SHP77 treated with DMSO at 0.1 percent for 48 hours (cell line): ENCODE measurements at regions not wholly inside any gene's neighbourhood (a gene's known extent, or its start where the extent isn't known, plus 50 kb on each side); places are given as distances from the start of the nearest gene placed in this dataset.
A peak's percentile ranks its signal among the peaks of the same experiment; 100 is the strongest.

Experiments used
- DNase-seq: peaks from one replicate; lab custom pipeline; 2025; lab: John Stamatoyannopoulos, UW

GRCh38 chr5:115072266-115073064, 97.2 kb downstream of the TRIM36 start:
- no peak for DNase-seq

DNA sequence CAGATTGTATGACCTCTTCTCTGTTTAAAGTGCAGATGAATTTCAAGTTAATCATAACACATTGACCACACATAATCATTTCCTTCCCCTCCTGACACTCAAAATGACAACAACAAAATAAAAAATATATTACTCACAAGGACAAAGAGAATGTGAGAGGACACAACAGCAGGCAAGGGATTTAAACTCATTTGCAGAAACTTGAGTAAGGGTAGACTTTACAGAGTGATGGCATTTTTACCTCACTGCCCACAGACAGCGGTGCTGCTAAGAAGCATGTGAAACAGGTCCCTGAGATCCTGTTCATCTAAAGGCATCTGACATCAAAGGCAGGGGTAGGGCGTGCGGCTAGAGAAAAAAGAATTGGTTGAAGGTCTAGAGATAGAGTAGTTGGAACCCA, 99.0 kb downstream of the TRIM36 start:
- DNase-seq = no peak

GRCh38 chr5:115069087-115069968, 100.4 kb downstream of the TRIM36 start:
- no peak for DNase-seq

DNA sequence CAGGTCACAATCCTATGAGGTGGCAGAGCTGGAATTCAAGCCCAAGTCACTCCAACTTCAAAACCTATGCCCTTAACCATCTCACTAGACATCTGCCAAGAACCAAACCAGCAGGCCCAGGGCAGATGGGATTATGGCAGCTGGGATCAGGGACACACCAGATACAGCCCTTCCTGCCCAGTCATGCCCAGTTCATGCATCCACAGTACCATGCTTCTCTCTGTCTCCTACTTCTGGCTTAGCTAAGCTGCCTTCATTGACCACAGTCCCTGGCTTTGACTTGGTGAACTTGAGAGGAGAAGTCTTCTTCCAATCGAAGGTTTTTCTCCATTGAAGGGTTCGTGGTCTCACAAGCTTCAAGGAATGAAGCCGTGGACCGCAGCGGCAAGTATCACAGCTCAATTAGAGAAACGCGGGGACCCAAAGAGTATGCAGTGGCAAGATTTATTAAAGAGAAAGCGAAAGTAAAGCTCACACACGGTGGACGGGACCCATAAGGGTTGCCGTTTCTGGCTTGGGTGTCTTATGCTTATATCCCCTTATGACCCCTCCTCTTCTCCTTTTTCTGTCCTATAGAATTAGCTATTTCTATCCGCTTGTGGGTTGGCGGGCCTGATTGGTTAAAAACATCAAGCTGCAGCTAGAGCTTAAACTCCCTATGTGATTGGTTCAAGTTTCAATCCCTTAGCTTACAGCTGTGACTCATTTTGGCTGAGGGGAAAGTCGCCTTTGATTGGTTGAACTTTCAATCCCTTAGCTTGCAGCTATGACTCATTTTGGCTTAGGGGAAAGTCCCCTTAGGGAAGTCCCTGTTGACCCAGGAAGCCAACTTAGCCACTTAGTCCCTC, 101.2 kb downstream of the TRIM36 start:
- DNase-seq = peak; percentile 43

GRCh38 chr5:115064380-115064779, 105.3 kb downstream of the TRIM36 start:
- DNase-seq = no peak

DNA sequence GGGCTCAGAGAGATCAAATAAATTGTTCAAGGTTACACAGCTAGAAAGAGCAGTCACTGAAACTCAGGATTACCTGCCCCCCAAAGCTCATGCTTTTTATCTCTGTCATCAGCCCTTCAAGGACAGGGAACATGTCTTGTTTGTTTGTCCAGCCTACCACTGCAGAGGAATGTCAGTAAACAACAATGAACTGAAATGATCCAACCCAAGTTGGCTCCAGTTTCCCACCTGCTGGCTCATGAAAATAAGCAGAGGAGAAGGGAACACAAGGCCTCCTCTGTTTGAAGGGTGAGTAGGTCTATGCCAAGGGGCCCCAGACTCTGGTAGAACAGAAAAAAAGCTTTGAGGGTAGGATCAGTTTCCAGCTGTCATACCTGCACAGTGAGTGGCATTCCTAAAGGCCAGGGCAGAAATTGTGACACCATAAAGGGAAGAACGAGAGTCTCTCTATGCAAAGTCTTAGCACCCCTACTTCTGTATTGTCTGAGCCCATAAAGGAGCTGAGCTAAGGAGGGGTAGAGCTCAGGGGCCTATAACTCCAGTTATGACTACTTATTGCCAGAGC, 115.2 kb downstream of the TRIM36 start:
- no peak for DNase-seq

DNA sequence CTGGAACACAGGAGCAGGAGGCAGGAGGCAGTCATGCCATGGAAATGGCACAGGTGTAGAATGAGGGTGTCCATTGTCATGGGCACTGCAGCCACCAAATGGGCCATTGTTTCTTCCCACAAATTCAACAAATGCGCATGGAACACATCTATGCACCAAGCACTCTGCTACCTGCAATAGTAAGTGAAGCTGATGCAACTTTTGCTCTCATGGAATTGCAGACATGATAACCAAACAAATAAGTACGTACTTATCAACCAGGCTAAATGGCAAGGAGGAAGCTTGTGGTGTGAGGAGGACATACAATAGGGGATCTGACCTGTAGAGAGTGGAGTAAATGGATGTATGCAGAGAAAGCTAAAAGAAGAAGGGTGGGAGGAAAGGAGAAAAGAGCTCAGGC, 116.8 kb downstream of the TRIM36 start:
- DNase-seq = no peak

DNA sequence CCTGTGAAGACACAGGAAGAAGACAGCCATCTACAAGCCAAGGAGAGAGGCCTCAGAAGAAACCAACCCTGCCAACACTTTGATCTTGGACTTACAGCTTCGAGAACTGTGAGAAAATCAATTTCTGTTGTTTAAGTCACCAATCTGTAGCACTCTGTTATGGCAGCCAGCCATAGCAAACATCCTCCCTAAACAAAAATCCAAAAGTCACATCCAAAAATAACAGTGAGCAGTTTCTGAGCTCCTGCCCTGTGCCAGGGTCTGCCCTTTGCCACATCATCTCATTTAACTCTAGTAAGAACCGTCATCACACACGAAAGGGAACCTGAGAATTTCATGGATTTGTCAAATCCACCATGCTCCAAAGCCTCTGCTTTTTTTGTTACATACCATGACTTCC, 118.8 kb downstream of the TRIM36 start:
- no peak for DNase-seq

GRCh38 chr5:115033861-115034260, 135.8 kb downstream of the TRIM36 start:
- peak; percentile 30 for DNase-seq

GRCh38 chr5:115028557-115028956, 141.2 kb downstream of the TRIM36 start:
- DNase-seq = no peak

DNA sequence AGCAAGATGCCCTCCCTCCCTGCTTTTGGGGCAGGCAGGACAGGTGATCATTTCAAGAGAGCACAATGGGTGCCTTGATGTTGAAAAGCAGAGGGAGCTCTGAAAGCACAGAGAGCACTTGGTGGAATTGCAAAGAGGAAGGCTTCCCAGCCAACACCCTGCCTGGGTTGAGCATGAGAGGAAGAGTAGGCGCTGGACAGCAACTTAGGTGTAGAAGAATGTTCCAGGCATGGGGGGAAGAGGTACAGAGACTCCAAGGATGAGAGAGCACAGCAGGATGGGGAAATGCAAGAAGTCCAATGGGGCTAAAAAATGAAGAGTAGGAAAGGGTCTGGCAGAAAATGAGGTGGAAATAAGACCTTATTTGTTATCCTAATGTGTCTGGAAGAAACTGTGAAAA, 144.8 kb downstream of the TRIM36 start:
- DNase-seq = no peak

DNA sequence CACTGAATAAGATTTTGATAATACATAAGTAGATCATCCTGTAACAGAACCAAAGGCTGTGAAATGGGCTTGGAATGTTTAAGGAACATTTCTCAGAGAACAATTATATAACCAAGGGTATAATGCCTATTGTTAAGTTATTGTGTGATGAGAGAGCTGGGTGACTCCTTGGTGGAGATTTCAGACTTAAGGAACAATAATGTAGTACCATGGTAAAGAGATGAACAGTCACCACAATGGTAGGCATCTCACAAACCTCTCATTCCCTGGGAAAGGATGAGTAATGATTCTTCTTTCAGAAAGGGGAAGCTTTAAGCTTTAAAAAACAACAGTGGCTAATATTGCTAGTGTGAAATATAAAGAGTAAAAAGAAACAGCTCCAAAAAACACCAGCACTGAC, 147.4 kb downstream of the TRIM36 start:
- DNase-seq = no peak

DNA sequence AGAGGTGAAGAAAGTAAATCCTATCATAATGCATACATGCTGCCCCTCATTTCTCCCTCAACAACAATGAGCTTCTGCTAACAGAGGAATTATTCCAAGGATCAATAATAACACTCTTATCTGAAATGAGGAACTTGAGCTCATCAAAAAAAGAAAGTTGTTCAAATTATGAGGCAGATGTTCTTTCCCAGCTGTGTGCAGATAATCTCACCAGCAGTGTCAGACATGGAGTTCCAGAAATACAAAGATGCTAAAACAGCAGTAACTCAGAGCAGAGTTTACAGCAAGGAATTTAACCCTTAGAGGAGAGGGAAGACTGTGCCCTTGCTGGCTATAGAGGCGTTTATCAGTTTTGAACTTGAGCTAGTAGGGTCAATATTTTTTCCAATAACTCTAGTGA, 153.1 kb downstream of the TRIM36 start:
- DNase-seq = no peak

GRCh38 chr5:114999176-114999575, 170.5 kb downstream of the TRIM36 start:
- DNase-seq = no peak

DNA sequence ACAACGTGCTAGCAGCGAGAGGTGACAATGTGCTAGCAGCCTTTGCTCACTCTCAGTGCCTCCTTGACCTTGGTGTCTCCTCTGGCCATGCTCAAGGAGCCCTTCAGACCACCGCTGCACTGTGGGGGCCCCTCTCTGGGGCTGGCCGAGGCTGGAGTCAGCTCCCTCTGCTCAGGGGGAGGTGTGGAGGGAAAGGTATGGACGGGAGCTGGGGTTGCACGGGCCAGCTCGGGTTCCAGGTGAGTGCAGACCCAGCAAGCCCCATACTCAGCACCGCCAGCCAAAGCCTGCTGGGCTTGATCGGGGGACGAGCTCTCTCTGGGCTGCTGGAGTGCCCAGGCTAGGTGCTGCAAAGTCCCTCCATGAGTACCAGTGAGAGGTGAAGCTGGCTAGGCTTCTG, 180.2 kb downstream of the TRIM36 start:
- no peak for DNase-seq

DNA sequence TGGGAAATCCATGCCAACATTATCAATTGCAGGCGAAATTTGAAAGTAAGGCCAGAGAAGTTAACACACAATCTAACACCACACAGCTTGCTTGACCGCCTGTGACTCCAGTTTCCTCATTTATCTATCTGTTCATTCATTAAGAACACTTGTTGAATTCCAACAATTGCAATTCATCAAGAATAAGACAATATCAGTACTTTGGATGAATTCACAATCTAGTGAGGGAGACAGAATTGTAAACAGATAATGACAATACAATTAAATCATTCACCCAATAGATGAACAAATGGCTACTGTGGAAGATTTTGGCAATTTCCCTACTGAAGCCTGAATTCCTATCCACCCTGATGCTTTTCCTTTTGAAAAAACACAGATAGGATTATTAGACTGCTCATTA, 181.6 kb downstream of the TRIM36 start:
- DNase-seq = no peak

- no peak for DNase-seq
These were observed 184.9 kb downstream of the TRIM36 start for GRCh38 chr5:114984796-114985195.

DNA sequence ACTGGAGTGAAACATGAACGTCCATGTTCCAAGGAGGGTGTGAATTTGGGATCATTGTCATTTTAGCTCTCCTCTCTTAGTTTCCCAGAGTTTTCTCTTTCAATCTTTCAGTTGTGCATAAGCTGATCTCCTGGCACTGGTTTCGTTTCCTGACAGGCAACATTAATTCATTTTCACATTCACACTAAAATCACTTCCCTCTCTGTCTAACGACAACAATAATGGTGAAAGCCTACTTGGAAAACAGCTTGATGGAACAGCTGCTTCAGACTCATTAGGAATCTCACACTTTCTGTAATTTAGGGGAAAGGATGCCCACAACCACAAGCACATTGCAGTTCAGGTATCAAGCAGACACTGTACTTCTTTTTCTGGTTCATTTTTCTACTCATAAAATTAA, 188.6 kb downstream of the TRIM36 start:
- no peak for DNase-seq

DNA sequence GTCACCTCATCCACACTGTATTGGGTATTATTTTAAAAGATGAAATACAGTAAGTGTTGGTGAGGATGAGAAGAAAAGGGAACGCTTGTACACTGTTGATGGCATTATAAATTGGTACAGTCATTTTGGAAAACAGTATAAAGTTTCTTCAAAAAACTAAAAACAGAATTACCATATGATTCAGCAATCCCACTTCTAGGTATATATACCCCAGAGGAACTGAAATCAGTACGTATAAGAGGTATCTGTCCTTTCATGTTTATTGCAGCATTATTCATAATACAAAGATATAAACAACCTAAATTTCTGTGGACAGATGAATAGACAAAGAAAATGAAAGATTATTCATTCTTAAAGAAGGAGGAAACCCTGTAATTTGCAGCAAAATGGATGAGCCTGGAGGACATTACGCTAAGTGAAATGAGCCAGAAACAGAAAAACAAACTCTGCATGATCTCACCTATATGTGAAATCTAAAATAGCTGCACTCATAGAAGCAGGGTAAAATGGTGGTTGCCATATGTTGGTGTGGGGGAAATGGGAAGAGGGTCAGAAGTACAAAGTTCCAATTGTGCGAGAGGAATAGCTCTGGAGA, 191.6 kb downstream of the TRIM36 start:
- DNase-seq = no peak

GRCh38 chr5:114969482-114969881, 200.2 kb downstream of the TRIM36 start:
- DNase-seq = no peak

GRCh38 chr5:114957384-114957783, 212.3 kb downstream of the TRIM36 start:
- DNase-seq = no peak

GRCh38 chr5:114953565-114953964, 216.1 kb downstream of the TRIM36 start:
- no peak for DNase-seq
